Upper lobe of right lung (tissue), 1 donor: ENCODE measurements at regions not wholly inside any gene's neighbourhood (a gene's known extent, or its start where the extent isn't known, plus 50 kb on each side); places are given as distances from the start of the nearest gene placed in this dataset.

Source experiments
- ATAC-seq: fragments of 200-7000 bp; cut with Tn5 transposase; one replicate; pipeline ENCODE4 v1.9.1; 2020; ENCODE audit warnings: mild to moderate bottlenecking, moderate library complexity
- DNase-seq: peaks from one replicate; pipeline ENCODE4 v3.0.0-alpha.2; 2020
- H3K27ac ChIP-seq: fragments of 200-600 bp; one replicate; pipeline ENCODE4 v1.8.0; 2022
- H3K27me3 ChIP-seq: fragments of 200-600 bp; one replicate; pipeline ENCODE4 v1.8.0; 2022; ENCODE audit warnings: mild to moderate bottlenecking
- H3K36me3 ChIP-seq: fragments of 200-600 bp; one replicate; pipeline ENCODE4 v1.8.0; 2022
- H3K4me1 ChIP-seq: fragments of 200-600 bp; one replicate; pipeline ENCODE4 v1.8.0; 2022
- H3K4me3 ChIP-seq: fragments of 200-600 bp; one replicate; pipeline ENCODE4 v1.8.0; 2022; ENCODE audit warnings: mild to moderate bottlenecking
- H3K9me3 ChIP-seq: fragments of 200-600 bp; one replicate; pipeline ENCODE4 v1.8.0; 2022
- intact Hi-C: fragments of 100-400 bp; cut with DNase I; formaldehyde crosslinking; loops from one replicate; pipeline ENCODE4 v1.11.0; 2022
- TF ChIP-seq, protein P1 (sequence below): fragments of 200-600 bp; IDR thresholded peaks from one replicate; pipeline ENCODE4 v1.8.0; 2022; ENCODE audit warnings: antibody characterized with exemption
- donor health status: DM: no; HTN: yes; CAD: no; lungs with severe emphysema.

DNA sequence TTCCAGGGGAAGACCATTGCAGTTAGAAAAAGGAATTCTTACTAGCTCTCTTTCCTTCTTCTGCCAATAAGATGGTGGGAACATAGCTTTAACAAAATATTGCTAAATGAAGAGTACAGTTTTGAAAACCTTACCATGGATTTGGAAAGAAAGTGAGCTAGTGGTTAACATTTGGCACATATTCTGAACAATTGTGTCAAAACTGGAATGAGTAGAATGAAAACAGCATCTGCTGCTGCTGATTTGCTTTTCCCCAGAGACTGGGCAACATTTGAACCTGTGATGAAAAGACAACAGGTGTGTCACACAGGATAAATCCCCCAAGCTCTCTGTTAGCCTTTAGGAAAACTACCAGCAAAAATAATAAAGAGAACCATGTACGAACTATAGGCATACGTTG is 761.4 kb downstream of the KCNA4 start:
- H3K9me3 ChIP-seq: no peaks in the 10 kb centered on the region
- intact Hi-C loops: no loop called here
- no peaks in the 10 kb centered on the region for H3K27me3 ChIP-seq
- H3K4me1 ChIP-seq: no peaks in the 10 kb centered on the region
- no peak overlapping the region for H3K27ac ChIP-seq
- TF ChIP-seq, protein P1, sequence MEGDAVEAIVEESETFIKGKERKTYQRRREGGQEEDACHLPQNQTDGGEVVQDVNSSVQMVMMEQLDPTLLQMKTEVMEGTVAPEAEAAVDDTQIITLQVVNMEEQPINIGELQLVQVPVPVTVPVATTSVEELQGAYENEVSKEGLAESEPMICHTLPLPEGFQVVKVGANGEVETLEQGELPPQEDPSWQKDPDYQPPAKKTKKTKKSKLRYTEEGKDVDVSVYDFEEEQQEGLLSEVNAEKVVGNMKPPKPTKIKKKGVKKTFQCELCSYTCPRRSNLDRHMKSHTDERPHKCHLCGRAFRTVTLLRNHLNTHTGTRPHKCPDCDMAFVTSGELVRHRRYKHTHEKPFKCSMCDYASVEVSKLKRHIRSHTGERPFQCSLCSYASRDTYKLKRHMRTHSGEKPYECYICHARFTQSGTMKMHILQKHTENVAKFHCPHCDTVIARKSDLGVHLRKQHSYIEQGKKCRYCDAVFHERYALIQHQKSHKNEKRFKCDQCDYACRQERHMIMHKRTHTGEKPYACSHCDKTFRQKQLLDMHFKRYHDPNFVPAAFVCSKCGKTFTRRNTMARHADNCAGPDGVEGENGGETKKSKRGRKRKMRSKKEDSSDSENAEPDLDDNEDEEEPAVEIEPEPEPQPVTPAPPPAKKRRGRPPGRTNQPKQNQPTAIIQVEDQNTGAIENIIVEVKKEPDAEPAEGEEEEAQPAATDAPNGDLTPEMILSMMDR: no peak
- ATAC-seq: no peak
- H3K36me3 ChIP-seq: no peaks in the 10 kb centered on the region
- no peak for DNase-seq
- no peak overlapping the region for H3K4me3 ChIP-seq

DNA sequence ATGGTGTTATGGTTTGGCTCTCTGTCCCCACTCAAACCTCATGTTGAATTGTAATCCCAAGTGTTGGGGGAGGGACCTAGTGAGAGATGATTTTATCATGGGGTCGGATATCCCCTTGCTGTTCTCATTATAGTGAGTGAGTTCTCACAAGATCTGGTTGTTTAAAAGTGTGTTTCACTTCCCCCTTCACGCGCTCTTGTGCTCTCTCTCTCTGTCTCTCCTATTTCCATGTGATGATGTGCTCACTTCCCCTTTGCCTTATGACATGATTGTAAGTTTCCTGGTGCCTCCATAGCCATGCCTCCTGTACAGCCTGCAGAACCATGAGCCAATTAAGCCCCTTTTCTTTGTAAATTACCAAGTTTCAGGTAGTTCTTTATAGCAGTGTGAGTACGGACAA is 765.1 kb downstream of the KCNA4 start:
- Histone ChIP-seq H3K27me3 (no peaks in the 10 kb centered on the region), H3K4me3 (no peak overlapping the region), H3K4me1 (no peaks in the 10 kb centered on the region), H3K27ac (no peak overlapping the region), H3K9me3 (no peaks in the 10 kb centered on the region), H3K36me3 (no peaks in the 10 kb centered on the region)
- DNase-seq (no peak), ATAC-seq (no peak)
- intact Hi-C loops: no loop called here
- TF ChIP-seq, protein P1: no peak

DNA sequence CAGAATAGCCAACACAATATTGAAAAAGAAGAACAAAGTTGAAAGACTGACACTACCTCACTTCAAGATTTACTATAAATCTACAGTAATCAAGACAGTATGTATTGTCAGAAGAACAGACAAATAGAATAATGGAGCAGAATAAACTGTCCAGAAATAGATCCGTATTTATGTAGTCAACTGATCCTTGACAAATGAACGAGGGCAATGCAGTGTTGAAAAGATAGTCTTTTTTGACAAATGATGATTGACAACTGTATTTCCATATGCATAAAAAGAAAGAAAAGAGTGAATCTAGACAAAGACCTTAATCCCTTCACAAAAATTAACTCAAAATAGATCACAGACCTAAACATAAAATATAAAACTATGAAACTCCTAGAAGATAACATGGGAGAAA is 767.1 kb downstream of the KCNA4 start:
- DNase-seq (no peak), ATAC-seq (no peak)
- intact Hi-C loops: no loop called here
- TF ChIP-seq, protein P1: no peak
- Histone ChIP-seq H3K4me1 (no peaks in the 10 kb centered on the region), H3K4me3 (no peak overlapping the region), H3K36me3 (no peaks in the 10 kb centered on the region), H3K27me3 (no peaks in the 10 kb centered on the region), H3K9me3 (no peaks in the 10 kb centered on the region), H3K27ac (no peak overlapping the region)

- no peak for ATAC-seq
- intact Hi-C loops: no loop called here
Measured at GRCh38 chr11:29244355-29244754, 772.5 kb downstream of the KCNA4 start.

DNA sequence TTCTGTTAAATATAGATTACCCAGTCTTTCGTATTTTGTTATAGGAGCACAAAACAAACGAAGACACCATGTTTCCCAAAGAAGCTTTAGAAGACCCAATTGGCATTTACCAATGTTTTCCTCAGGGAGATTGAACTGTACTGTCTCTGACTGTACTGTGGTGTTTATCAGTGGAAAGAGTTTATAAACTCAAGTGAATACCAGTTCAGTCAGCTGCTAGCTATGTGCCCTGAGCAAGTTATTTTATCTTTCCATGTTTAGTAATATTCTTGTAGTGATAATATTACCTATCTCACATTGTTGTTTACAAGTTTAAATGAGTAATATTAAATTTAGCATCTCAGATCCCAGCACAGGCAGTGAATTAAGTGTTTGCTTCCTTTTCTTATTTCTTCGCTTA is 773.2 kb downstream of the KCNA4 start:
- Histone ChIP-seq H3K4me3 (no peak overlapping the region), H3K27ac (no peak overlapping the region), H3K4me1 (no peaks in the 10 kb centered on the region), H3K36me3 (no peaks in the 10 kb centered on the region), H3K9me3 (no peaks in the 10 kb centered on the region), H3K27me3 (no peaks in the 10 kb centered on the region)
- TF ChIP-seq, protein P1: no peak
- ATAC-seq: no peak
- no peak for DNase-seq
- intact Hi-C loops: no loop called here

More at GRCh38 chr11:29244355-29244754, 772.5 kb downstream of the KCNA4 start:
- Histone ChIP-seq H3K27ac (no peak overlapping the region), H3K36me3 (no peaks in the 10 kb centered on the region), H3K4me1 (no peaks in the 10 kb centered on the region), H3K27me3 (no peaks in the 10 kb centered on the region), H3K4me3 (no peak overlapping the region), H3K9me3 (no peaks in the 10 kb centered on the region)
- TF ChIP-seq, protein P1: no peak
- DNase-seq: no peak

- no peak overlapping the region for H3K27ac ChIP-seq
- ATAC-seq (no peak), DNase-seq (no peak)
- intact Hi-C loops: no loop called here
- no peaks in the 10 kb centered on the region for H3K36me3 ChIP-seq
- TF ChIP-seq, protein P1: no peak
- no peaks in the 10 kb centered on the region for H3K27me3 ChIP-seq
- H3K4me1 ChIP-seq: no peaks in the 10 kb centered on the region
- no peak overlapping the region for H3K4me3 ChIP-seq
- no peaks in the 10 kb centered on the region for H3K9me3 ChIP-seq
Measured at GRCh38 chr11:29231991-29232390, 784.8 kb downstream of the KCNA4 start.
